GM18858 (cell line): ENCODE measurements at regions not wholly inside any gene's neighbourhood (a gene's known extent, or its start where the extent isn't known, plus 50 kb on each side); places are given as distances from the start of the nearest gene placed in this dataset.
"Not testable (repeated sequence)": the region's sequence is repeated elsewhere in the genome, so short reads cannot be mapped to it uniquely, and the experiment has no call there.

Experiments used
- ATAC-seq: cut with Tn5 transposase; IDR thresholded peaks from one replicate; pipeline ENCODE4 v1.9.1; 2021; ENCODE audit not compliant: unreplicated experiment

DNA sequence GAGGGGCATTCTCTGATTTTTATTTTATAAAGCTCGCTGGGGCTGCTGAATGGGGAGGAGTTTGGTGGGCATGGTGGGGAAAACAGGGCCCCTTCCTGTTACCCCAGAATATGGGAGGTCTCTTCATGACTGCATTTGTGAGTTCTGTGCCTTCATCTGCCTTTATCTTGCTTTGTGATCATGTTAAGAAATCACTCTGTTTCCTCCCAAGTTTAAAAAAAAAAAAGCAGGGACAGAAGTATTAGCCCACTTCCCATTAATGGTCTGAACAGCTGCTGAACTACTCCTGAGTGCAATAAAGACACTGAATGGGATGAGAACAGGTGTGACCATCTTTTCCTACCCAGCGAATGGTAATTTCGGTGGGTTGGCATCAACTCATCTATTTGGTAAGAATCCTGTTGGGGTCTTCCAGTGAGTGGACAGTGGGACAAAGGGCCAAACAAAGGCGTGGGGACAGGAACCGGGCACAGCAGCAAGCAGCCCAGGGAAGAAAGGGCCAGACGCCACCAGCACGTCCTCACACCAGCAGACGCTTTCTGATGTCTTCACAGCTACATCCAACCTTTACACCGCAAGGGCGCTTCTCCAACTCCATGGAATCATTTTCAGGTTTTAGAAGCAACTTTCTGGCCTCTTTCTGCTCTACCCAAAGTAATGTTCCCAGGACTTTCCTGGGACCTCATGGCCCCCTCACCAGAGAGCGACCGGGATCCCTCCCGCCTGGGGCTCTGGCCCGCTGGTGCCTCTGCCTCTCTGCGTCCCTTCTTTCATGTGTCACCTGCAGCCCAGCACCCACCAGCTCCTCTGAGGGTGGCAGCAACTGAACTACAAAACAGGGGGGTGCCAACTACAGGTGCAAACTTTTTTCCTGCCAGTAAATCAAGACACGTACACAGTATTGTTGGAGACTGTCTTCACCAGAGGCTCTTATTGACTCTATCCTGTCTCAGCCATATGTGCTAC, 160.2 kb downstream of the ADSS2 start:
- ATAC-seq: no peak

DNA sequence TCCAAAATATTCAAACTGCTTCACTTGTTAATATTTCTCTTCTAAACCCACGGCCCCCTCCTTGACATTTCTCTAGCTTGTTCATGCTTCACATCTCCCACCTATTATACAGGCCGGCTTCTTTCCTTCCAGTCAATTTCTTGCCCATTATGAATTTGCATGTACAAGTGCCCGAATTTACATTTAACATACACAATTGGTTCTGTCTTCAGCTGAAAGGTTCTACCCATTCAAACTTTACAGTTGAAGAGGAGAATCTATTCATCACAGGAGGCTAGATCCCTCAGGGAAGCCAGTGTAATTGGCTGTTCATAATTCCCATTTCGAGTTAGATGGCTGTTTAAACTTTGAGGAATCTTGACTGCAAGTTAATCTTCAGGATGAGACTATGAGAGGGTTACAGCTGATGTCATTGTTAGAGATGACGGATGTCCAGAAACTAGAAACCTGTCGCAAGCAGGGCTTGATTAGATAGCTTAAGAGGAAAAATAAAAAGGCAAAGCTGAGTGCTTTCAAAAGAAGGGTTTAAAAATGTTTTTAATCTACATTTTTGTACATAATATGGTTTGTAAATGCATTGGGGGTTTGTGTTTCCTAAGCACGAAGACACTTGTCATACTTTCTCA, 157.0 kb downstream of the ADSS2 start:
- no peak for ATAC-seq

DNA sequence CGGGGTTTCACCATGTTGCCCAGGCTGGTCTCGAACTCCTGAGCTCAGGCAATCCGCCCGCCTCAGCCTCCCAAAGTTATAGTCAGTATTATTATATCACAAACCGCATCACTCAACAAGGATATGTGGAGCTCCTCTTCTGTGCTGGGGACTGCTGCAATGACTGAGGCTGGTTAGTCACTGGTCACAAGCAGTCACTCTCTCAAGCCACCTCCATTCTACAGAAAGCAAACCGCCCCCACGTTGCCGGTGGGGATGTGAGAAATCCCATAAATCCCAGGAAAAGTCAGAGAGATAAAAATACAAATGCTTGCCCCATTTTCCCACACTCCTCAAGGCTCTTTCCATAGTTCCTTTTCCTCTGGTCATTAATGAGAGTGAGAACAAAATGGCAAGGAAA, 155.7 kb downstream of the ADSS2 start:
- no peak for ATAC-seq

DNA sequence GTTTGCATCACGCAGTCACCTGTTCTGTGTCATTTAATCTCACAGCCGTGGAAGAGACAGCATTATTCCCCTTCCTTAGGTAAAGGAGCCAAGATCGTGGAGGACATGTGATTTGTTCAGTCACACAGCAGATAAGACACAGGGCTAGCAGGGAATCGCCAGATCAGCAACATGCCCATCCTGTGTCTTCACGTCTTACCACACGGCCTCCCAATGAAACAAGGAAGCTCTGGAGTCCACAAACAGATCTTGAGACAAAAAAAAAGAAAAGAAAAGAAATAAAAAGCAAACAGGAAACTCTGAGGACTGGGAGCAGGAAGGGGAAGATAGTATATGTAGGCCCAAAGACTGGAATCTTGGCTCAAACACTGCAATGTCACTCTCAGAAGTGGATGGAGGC, 155.3 kb downstream of the ADSS2 start:
- ATAC-seq: no peak

DNA sequence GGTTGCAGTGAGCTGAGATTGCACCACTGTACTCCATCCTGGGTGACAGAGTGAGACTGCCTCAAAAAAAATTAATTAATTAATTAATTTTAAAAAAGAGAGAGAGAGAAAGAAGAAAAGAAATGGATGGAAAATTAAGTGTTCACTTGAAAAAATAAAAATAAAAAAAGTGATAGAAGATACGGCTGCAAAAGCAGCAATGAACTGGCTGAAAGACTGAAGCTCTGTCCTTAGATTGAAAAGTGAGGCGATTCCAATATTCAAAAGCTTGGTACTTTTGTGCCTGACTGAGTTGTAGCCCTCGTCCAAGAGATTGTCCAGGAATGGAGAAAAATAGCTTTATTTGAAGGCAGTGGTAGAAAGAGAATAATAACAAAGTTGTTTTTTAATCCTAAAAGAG, 154.6 kb downstream of the ADSS2 start:
- ATAC-seq: no peak

DNA sequence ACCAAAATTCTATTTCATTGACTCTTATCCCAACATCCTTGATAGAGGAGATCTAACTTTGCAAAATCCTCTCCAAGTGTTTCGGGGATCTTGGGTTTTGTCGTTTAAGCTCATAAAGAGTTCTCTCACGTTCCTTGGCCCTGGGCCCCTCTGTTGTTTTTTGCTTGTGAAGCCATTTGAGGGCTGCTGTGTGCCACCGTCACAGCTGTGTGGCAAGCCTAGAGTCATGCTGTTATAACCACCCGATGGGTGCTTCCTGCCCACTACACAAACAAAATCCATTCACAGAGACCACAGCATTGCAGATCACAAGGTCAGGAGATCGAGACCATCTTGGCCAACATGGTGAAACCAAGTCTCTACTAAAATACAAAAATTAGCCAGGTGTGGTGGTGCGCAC, 154.1 kb downstream of the ADSS2 start:
- no peak for ATAC-seq

DNA sequence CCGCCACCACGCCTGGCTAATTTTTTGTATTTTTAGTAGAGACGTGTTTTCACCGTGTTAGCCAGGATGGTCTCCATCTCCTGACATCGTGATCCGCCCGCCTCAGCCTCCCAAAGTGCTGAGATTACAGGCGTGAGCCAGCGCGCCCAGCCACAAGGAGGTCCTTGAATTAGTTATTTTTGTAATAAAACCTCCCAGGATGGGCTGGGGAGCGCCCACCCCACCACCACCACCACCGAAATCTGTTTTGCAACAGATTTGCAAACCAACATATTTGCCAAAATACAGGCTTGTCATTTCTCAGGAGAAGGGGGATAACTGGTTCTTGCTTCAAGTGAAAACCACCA, 151.7 kb downstream of the ADSS2 start:
- not testable (repeated sequence) for ATAC-seq

DNA sequence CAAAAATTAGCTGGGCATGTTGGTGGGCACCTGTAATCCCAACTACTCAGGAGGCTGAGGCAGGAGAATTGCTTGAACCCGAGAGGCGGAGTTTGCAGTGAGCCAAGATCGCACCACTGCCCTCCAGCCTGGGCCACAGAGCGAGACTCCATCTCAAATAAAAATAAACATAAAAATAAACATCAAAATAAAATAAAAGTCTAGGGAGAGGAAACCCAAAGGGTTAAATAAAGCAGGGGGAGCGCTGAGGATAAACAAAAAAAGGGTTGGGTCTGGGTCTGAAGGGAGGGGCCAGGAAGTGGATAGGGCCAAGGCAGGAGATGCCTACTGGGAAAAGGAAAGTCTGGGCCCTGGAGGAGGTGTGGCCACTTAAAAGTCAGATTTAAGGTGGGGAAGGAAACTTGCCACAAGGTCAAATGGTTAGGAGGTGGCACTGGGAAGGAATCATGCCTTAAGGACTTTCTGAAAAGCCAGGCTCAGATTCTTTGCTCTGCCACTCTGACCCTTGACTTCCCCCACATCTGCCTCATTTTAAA, 150.0 kb downstream of the ADSS2 start:
- ATAC-seq: no peak

DNA sequence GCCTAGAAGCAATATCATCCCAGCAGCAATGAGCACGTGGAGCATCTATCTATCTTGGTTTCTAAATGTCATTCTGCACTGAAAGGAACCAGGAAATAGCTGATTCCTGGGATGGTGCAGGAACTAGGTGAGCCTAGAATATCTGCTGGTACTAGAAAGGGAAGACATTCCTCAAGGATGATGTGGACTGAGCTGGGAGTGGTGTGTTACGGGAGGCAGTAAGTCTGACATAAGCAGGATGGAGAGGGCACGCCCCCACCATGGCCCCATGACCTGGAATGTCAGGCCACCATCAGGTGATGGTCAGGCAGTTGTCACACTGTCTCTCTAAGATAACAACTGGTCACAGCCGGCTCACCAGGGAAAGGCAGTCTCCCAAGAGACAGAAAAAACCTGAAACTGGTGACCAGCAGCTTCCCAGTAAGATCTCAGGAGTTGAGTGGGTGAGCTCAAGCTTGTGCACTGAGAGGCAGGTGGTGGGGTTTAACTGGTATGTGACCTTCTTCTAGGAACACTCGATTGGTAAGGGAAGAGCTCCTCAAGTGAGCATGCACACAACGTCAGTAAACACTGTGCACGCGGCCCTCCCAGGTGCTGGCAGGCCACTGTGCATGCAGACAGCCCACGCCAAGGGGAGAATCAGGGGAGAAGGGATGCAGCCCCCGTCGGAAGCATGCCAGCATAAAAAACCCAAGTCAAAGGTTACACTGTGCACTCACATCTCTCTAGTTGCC, 148.7 kb downstream of the ADSS2 start:
- no peak for ATAC-seq

DNA sequence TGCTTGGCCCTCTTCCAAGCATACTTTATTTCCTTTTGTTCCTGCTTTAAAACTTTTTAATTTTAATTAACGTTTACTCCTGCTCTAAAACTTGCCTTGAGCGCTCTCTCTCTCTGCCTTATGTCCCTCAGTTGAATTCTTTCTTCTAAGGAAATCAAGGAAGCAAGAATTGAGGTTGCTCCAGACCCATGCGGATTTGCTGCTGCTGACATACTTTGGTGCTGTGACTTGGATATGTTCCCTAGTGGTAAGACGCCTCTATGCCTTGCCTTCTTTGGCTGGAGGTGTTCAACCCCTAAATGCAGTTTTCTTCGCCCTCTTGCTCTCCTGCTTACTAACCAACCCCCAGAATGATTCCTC, 148.1 kb downstream of the ADSS2 start:
- ATAC-seq: no peak

DNA sequence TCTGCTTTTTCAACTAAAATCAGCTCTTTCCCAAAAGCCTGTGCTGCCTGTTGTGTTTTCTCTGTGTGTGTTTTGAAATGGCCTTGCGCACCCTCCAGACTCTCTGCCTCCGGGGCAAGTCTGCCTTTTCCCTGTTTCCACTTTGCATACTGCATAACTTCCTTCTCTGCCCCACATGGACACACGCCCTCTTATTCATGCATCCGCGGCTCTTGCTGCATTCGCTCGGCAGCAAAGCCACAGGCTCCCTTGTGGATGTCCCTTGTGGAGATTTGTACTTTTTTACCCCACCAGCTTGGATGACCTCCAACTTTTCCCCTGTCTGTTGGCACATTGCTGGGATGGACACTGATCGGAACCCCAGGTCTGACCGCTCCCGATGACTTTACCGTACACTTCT, 147.6 kb downstream of the ADSS2 start:
- no peak for ATAC-seq

DNA sequence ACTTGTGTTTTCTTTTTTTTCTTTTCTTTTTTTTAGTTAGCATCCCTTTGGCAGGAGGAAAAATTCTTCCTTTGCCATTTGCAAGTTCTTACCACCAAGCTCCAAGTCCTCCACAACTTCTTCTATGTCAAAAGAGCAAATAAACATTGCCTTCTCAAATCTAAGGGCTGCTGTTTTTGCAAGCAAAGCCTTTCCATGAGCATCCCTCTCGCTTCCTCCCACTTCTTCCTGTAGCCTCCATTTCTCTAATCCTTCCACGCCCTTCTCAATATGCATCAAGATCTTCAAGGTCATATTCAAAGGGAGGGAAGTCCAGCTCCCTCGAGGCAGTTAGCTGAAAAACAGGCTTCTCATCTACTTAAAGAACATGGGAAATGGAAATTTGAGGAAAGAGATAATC, 147.1 kb downstream of the ADSS2 start:
- no peak for ATAC-seq

DNA sequence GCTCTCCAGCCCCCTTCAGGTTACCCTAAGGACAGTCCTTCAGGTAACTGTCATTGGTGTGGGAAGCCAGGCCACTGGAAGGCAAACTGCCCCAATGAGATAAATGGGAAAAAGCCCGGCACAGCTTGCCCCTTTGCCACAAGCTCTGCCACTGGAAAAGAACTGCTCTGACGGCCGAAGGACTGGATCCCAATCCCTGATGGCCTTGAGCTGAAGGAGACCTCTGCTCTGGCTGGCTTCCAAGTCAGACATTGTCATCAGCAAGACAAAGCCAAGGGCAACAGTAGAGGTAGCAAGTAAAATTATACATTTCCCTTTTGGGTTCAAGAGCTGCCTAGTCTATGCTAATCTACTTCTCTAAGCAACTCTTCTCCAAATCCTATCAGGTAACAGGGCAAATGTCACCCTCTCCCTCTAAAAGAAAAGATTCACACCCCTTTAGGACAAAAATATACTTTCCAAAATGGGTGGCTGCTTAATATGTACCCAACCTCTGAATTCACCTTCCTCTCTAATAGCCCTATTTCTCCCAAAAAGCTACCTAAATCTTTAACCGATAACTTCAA, 145.8 kb downstream of the ADSS2 start:
- ATAC-seq: no peak

DNA sequence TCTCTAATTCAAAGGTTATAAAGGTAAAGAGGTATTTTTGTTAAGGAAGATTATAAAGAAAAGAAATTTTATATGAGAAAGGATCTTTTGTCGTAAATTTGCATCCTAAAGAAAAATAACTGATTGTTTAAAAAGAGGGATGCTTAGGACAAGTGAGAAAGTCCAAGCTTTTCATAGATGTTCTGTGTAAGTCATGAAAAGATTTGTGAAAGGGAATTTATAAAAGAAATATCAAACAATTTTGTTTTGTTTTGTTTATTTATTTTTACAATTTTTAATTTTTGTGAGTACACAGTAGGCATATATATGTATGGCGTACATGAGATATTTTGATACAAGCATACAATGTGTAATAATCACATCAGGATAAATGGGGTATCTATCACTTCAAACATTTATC, 145.2 kb downstream of the ADSS2 start:
- ATAC-seq: no peak

DNA sequence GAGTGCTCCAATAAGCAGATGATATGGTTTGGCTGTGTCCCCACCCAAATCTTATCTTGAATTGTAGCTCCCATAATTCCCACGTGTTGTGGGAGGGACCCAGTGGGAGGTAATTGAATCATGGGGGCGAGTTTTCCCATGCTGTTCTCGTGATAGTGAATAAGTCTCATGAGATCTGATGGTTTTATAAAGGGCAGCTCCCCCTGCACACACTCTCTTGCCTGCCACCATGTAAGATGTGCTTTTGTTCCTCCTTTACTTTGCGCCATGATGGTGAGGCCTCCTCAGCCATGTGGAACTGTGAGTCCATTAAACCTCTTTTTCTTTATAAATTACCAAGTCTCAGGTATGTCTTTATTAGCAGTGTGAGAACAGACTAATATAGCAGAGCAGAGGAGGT, 142.5 kb downstream of the ADSS2 start:
- not testable (repeated sequence) for ATAC-seq

DNA sequence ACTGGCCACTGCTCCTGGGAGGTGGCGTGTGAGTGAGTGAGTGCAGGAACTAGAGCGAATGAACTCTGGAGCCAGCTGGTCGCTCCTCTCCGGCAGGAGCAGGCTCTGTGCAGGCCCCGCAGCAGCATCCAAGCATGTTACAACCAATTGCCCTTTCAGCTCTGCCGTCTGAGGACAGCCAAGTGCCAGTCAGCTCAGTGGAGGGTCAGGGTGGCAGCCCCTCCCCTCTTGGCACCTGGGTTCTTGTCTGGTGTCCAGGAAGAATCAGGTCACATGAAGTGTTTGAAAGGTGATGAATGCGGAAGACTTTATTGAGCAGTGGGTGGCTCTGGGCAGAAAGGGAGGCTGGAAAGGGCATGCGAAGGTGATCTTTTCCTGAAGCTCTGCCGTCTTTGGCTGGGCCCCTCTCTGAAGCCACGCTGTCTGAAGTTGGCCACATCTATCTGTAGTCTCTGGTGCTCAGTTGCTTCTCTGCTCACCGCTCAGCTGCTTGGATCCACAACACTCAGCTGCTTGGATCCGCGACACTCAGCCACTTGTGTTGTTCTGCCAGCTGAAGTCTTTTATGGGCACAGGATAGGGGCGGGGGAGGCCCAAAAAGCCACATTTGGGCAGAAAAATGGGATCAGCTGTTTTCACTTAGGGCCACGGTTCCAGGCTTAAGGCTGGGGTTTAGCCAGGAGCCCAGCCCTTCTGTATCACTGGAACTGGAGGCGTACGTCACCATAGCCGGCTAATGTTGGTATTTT, 139.8 kb downstream of the ADSS2 start:
- no peak for ATAC-seq

DNA sequence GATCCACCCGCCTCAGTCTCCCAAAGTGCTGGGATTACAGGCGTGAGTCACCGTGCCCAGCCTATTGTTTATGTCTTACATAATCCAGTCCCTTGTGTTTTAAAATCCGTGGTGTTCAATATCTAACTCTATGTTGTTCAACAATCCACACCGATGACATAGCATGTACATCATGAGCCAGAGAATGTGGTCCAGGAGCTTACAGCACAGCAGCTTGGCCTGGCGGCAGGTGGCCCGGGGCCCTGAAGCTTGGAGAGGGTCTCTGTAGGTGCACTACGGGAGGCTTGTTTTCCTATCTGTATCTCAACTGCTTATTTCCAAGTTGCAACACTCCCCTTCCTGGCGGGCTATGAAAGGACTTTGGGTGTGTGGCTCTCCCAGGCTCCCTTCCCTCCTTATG, 138.4 kb downstream of the ADSS2 start:
- ATAC-seq: no peak

DNA sequence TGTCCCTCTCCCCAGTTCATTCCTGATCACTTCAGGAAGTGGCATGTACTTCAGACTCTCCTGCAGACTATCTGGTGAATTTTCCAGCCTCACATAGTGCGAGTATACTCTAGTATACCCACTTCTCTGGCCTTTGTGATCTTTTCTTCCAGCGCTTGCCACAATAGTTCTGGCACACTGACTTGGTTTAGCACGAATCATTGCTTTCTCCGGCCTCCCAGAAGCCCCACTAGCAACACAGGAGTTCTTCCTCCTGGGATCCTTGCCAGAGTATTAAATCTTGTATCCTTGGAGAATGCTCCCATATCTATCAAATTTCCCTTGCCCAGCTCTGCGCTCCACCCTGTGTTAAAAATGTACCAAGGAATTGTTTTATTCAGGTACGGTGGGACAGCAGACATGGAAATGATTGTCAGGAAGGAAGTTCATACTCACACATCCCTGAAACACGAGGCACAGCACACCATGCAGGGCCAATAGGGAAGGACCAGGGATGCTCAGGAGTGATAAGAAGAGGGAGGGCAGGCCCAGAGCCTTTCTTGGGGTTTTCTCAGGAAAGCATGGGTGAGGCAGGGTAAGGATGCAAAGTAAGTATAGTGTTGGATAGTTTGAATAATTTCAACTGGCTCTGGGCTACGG, 136.7 kb downstream of the ADSS2 start:
- no peak for ATAC-seq

DNA sequence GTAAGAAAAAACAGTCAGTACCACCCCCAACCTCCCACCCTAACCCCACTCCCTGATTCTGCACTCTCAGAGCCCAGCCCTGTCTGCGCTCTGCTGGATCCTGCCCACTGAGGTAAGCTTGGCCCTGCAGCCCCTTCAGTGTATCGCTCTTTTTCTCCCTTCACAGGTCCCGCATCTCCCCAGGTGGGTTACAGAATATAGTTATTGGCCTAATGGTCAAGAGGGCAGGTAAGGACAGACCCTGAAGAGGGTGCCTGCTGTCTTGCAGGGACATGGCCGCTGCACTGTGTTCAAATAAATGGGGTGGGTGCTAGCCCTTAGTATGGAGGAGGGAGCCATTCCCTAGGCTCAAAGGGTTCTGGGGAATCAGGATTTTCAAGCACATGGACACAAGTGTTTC, 135.7 kb downstream of the ADSS2 start:
- no peak for ATAC-seq

DNA sequence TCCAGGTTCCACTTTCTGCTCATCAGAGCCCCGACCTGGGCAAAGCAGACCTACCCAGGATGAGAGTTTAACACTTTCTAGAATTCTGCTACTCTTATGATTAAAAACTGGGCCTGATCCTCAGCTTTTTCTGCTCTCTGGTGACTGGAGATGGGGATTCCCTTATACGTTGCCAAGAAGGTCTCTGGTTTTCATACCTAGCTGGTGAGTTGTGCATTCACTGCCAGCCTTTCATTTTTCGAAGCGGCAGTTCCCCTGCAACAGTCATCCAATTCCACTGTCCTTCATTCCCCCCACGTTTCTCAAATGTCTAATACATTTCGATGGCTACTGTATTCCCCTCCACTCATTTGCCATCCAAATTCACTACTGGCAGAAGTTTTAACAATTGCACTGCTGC, 135.3 kb downstream of the ADSS2 start:
- ATAC-seq: no peak
